ENCODE measurements at regions not wholly inside any gene's neighbourhood (a gene's known extent, or its start where the extent isn't known, plus 50 kb on each side); places are given as distances from the start of the nearest gene placed in this dataset.

DNA sequence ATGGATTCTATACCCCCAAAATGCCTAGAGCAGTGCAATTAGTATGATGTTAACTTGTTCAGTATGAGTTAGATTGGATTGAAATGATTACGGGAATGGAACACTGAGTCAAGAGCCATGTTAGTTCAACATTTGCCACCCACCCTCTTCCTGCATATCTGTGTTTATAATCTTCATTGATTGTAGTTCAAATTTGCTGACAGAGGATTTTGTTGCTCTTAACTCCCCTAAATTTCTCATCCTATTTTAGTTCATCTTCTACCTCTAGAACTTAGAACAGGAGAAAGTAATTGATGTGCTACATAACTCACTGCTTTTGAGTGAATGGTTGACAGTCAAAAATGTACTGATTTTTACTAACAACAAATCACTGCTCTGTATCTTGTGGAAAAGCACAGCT, 673.5 kb upstream of the NRXN1 start:
- no peak for DNase-seq
- TF ChIP-seq, protein P1, sequence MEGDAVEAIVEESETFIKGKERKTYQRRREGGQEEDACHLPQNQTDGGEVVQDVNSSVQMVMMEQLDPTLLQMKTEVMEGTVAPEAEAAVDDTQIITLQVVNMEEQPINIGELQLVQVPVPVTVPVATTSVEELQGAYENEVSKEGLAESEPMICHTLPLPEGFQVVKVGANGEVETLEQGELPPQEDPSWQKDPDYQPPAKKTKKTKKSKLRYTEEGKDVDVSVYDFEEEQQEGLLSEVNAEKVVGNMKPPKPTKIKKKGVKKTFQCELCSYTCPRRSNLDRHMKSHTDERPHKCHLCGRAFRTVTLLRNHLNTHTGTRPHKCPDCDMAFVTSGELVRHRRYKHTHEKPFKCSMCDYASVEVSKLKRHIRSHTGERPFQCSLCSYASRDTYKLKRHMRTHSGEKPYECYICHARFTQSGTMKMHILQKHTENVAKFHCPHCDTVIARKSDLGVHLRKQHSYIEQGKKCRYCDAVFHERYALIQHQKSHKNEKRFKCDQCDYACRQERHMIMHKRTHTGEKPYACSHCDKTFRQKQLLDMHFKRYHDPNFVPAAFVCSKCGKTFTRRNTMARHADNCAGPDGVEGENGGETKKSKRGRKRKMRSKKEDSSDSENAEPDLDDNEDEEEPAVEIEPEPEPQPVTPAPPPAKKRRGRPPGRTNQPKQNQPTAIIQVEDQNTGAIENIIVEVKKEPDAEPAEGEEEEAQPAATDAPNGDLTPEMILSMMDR (conservative IDR thresholded peaks at IDR 0.05), result no peak
- no peak overlapping the region for H3K4me3 Mint-ChIP-seq
- Histone ChIP-seq H3K36me3 (ENCODE audit: control insufficient read depth, insufficient read depth, low read length) (no peaks in the 10 kb centered on the region), H3K9ac (ENCODE audit: extremely low read depth, low read length, poor library complexity, severe bottlenecking) (no peak overlapping the region), H3K9me3 (ENCODE audit: control insufficient read depth, low read length) (no peaks in the 10 kb centered on the region), H3K4me1 (ENCODE audit: control insufficient read depth, insufficient read depth, low read length) (no peaks in the 10 kb centered on the region), H3K27me3 (ENCODE audit: control insufficient read depth, insufficient read depth, low read length, poor library complexity, severe bottlenecking) (no peaks in the 10 kb centered on the region), H3K27ac (ENCODE audit: low read depth, low read length) (no peak overlapping the region), H3K4me3 (ENCODE audit: low read length) (no peak overlapping the region)
- H3K36me3 Mint-ChIP-seq (ENCODE audit: low read depth), result no peaks in the 10 kb centered on the region
- H3K27ac Mint-ChIP-seq, result no peak overlapping the region
- H3K27me3 Mint-ChIP-seq (ENCODE audit: insufficient read depth), result no peaks in the 10 kb centered on the region
- no peaks in the 10 kb centered on the region for H3K9me3 Mint-ChIP-seq
- H3K4me1 Mint-ChIP-seq, result peaks cover 2% of the 10 kb centered on the region
- WGBS, 2 experiments (ENCODE audit: insufficient coverage in 1 of 2, insufficient read length in 1 of 2), result 100% methylated on average over 1 of the region's 1 CpG; no CpG with 5 or more reads in 1 of the 2 experiments

DNA sequence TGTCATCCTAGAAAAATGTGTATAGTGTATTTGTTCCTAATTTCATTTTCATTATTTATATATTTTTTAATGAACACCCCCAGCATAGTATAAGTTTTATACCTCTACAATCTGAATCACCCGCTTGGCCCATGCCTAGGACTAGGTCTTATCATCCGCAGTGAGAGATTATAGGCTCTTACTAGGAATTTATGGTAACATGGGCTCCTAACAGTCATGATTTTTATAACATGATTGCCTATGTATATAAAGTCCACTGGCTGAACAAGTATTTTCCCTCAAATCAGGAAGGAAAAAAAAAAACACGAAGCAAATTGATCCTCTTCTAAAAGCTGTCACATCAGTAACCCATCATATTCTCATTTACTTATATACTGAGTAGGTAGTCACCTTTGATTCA, 666.1 kb upstream of the NRXN1 start:
- no peak overlapping the region for H3K4me3 Mint-ChIP-seq
- H3K36me3 Mint-ChIP-seq (ENCODE audit: low read depth), result no peaks in the 10 kb centered on the region
- no peaks in the 10 kb centered on the region for H3K27me3 Mint-ChIP-seq (ENCODE audit: insufficient read depth)
- H3K9ac ChIP-seq (ENCODE audit: extremely low read depth, low read length, poor library complexity, severe bottlenecking), result no peak overlapping the region
- no peak overlapping the region for H3K4me3 ChIP-seq (ENCODE audit: low read length)
- no peaks in the 10 kb centered on the region for H3K4me1 Mint-ChIP-seq
- H3K36me3 ChIP-seq (ENCODE audit: control insufficient read depth, insufficient read depth, low read length), result no peaks in the 10 kb centered on the region
- 89% methylated on average over 2 of the region's 3 CpGs; no CpG with 5 or more reads in 1 of the 2 experiments for WGBS, 2 experiments (ENCODE audit: insufficient coverage in 1 of 2, insufficient read length in 1 of 2)
- H3K9me3 Mint-ChIP-seq, result no peaks in the 10 kb centered on the region
- no peaks in the 10 kb centered on the region for H3K27me3 ChIP-seq (ENCODE audit: control insufficient read depth, insufficient read depth, low read length, poor library complexity, severe bottlenecking)
- no peaks in the 10 kb centered on the region for H3K9me3 ChIP-seq (ENCODE audit: control insufficient read depth, low read length)
- H3K27ac ChIP-seq (ENCODE audit: low read depth, low read length), result no peak overlapping the region
- TF ChIP-seq, protein P1 (conservative IDR thresholded peaks at IDR 0.05), result no peak
- DNase-seq, result no peak
- H3K4me1 ChIP-seq (ENCODE audit: control insufficient read depth, insufficient read depth, low read length), result no peaks in the 10 kb centered on the region
- H3K27ac Mint-ChIP-seq, result no peak overlapping the region

DNA sequence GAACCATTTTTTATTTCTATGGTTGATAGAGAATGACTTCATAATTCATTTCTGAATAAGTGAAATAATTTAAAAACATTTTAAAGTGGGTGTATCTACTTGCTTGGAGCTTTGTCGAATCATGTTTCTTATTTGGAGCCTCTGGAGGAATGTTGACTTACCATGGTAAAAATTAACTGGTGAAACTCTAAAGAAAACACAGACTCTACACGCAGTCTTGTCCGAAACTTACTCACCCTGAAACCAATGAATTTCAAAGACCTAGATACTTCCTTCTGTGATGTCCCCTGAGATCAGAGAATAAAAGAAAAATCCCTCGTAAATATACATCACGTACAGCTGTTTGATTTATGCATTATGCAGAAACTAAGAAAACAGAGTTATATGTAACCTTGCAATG, 665.2 kb upstream of the NRXN1 start:
- no peak overlapping the region for H3K27ac Mint-ChIP-seq
- Histone ChIP-seq H3K9ac (ENCODE audit: extremely low read depth, low read length, poor library complexity, severe bottlenecking) (no peak overlapping the region), H3K4me1 (ENCODE audit: control insufficient read depth, insufficient read depth, low read length) (no peaks in the 10 kb centered on the region), H3K4me3 (ENCODE audit: low read length) (no peak overlapping the region), H3K27me3 (ENCODE audit: control insufficient read depth, insufficient read depth, low read length, poor library complexity, severe bottlenecking) (no peaks in the 10 kb centered on the region), H3K27ac (ENCODE audit: low read depth, low read length) (no peak overlapping the region), H3K9me3 (ENCODE audit: control insufficient read depth, low read length) (no peaks in the 10 kb centered on the region), H3K36me3 (ENCODE audit: control insufficient read depth, insufficient read depth, low read length) (no peaks in the 10 kb centered on the region)
- no peaks in the 10 kb centered on the region for H3K36me3 Mint-ChIP-seq (ENCODE audit: low read depth)
- WGBS, 2 experiments (ENCODE audit: insufficient coverage in 1 of 2, insufficient read length in 1 of 2), result 88% methylated on average over 5 of the region's 5 CpGs; no CpG with 5 or more reads in 1 of the 2 experiments
- no peak overlapping the region for H3K4me3 Mint-ChIP-seq
- no peak for DNase-seq
- no peaks in the 10 kb centered on the region for H3K4me1 Mint-ChIP-seq
- TF ChIP-seq, protein P1 (conservative IDR thresholded peaks at IDR 0.05), result no peak
- H3K27me3 Mint-ChIP-seq (ENCODE audit: insufficient read depth), result no peaks in the 10 kb centered on the region
- no peaks in the 10 kb centered on the region for H3K9me3 Mint-ChIP-seq
